Fibroblast of mammary gland (primary cell): ENCODE measurements at regions not wholly inside any gene's neighbourhood (a gene's known extent, or its start where the extent isn't known, plus 50 kb on each side); places are given as distances from the start of the nearest gene placed in this dataset.
A peak's percentile ranks its signal among the peaks of the same experiment; 100 is the strongest.

ENCODE experiments used
- DNase-seq: peaks from one replicate; pipeline ENCODE4 v3.0.0-alpha.2; 2010; ENCODE audit warnings: low read depth
- H3K4me3 ChIP-seq: 2 replicates; pipeline ENCODE4 v1.5.1; 2011; ENCODE audit warnings: low read depth, mild to moderate bottlenecking, low read length, moderate library complexity; ENCODE audit not compliant: control insufficient read depth
- CTCF ChIP-seq: conservative IDR thresholded peaks from 2 replicates; pipeline ENCODE4 v1.5.1; 2011; ENCODE audit warnings: low read depth, low read length, inconsistent platforms; ENCODE audit not compliant: control insufficient read depth, insufficient read depth

GRCh38 chr2:138275881-138276280, 225.7 kb upstream of the SPOPL start:
- no peak for TF ChIP-seq CTCF
- no peak overlapping the region for H3K4me3 ChIP-seq

GRCh38 chr2:138276339-138276738, 225.2 kb upstream of the SPOPL start:
- no peak for DNase-seq
- no peak overlapping the region for H3K4me3 ChIP-seq
- no peak for TF ChIP-seq CTCF

More at GRCh38 chr2:138275881-138276280, 225.7 kb upstream of the SPOPL start:
- peak; percentile 62 for DNase-seq

GRCh38 chr2:138277062-138277461, 224.5 kb upstream of the SPOPL start:
- no peak for DNase-seq
- TF ChIP-seq CTCF, result no peak
- H3K4me3 ChIP-seq, result no peak overlapping the region

GRCh38 chr2:138279871-138280270, 221.7 kb upstream of the SPOPL start:
- TF ChIP-seq CTCF, result no peak
- no peak for DNase-seq
- no peak overlapping the region for H3K4me3 ChIP-seq

- no peak overlapping the region for H3K4me3 ChIP-seq
- TF ChIP-seq CTCF, result no peak
- no peak for DNase-seq
Measured at GRCh38 chr2:138280999-138281695, 220.4 kb upstream of the SPOPL start.

- no peak for DNase-seq
- no peak for TF ChIP-seq CTCF
- no peak overlapping the region for H3K4me3 ChIP-seq
Measured at GRCh38 chr2:138282014-138282672, 219.4 kb upstream of the SPOPL start.
